ENCODE measurements at regions not wholly inside any gene's neighbourhood (a gene's known extent, or its start where the extent isn't known, plus 50 kb on each side); places are given as distances from the start of the nearest gene placed in this dataset.

- H3K4me1 ChIP-seq = no peaks in the 10 kb centered on the region
- ATAC-seq (no peak), DNase-seq (no peak)
- H3K27ac ChIP-seq = no peak overlapping the region
- peaks cover 0 to 9% (median 0%) of the 10 kb centered on the region in 11 donors for H3K9me3 ChIP-seq
- no peaks in the 10 kb centered on the region for H3K27me3 ChIP-seq
- TF ChIP-seq CTCF (IDR thresholded peaks at IDR 0.05) = no peak
- WGBS, 2 donors = 17 to 37% methylated on average over 1 of the region's 1 CpG
- no peak overlapping the region for H3K4me3 ChIP-seq
- H3K36me3 ChIP-seq = no peaks in the 10 kb centered on the region
- intact Hi-C loops (cut with DNase I) = no loop called here
Measured at GRCh38 chr11:107203656-107204055, 185.4 kb upstream of the GUCY1A2 start.

- Histone ChIP-seq H3K36me3 (no peaks in the 10 kb centered on the region), H3K4me1 (no peaks in the 10 kb centered on the region), H3K27me3 (no peaks in the 10 kb centered on the region), H3K9me3 (peaks cover 0 to 9% (median 0%) of the 10 kb centered on the region in 11 donors), H3K4me3 (no peak overlapping the region), H3K27ac (no peak overlapping the region)
- no peak for ATAC-seq
- TF ChIP-seq CTCF (IDR thresholded peaks at IDR 0.05) = no peak
- 42 to 56% methylated on average over 3 of the region's 3 CpGs for WGBS, 2 donors
- intact Hi-C loops (cut with DNase I) = no loop called here
- DNase-seq = no peak
Measured at GRCh38 chr11:107202241-107202640, 184.0 kb upstream of the GUCY1A2 start.

GRCh38 chr11:107198490-107199007, 180.3 kb upstream of the GUCY1A2 start:
- intact Hi-C loops (cut with DNase I) = no loop called here
- Histone ChIP-seq H3K4me3 (no peak overlapping the region), H3K9me3 (peaks cover 0 to 11% (median 0%) of the 10 kb centered on the region in 11 donors), H3K36me3 (no peaks in the 10 kb centered on the region), H3K27me3 (no peaks in the 10 kb centered on the region), H3K27ac (no peak overlapping the region), H3K4me1 (no peaks in the 10 kb centered on the region)
- ATAC-seq (no peak), DNase-seq (no peak)
- no peak for TF ChIP-seq CTCF (IDR thresholded peaks at IDR 0.05)
- WGBS, 2 donors = 68 to 78% methylated on average over 1 of the region's 1 CpG

- Histone ChIP-seq H3K27me3 (no peaks in the 10 kb centered on the region), H3K4me3 (no peak overlapping the region), H3K27ac (no peak overlapping the region), H3K4me1 (no peaks in the 10 kb centered on the region), H3K36me3 (no peaks in the 10 kb centered on the region), H3K9me3 (peaks cover 0 to 18% (median 2%) of the 10 kb centered on the region in 11 donors)
- DNase-seq (no peak), ATAC-seq (no peak)
- TF ChIP-seq CTCF (IDR thresholded peaks at IDR 0.05) = no peak
- intact Hi-C loops (cut with DNase I) = no loop called here
- whole genome bisulfite sequencing, 2 donors = 69 to 75% methylated on average over 2 of the region's 2 CpGs
Measured at GRCh38 chr11:107197932-107198331, 179.7 kb upstream of the GUCY1A2 start.

Measured in heart right ventricle (tissue), 16 donors.